Effector memory CD4-positive, alpha-beta T cell (primary cell): ENCODE measurements at regions not wholly inside any gene's neighbourhood (a gene's known extent, or its start where the extent isn't known, plus 50 kb on each side); places are given as distances from the start of the nearest gene placed in this dataset.

Experiments used
- DNase-seq, 3 donors: peaks; one replicate each; pipeline ENCODE4 v3.0.0-alpha.2; 2020
- H3K27ac ChIP-seq: 2 replicates; pipeline ENCODE4 v1.7.0; 2013; ENCODE audit warnings: mild to moderate bottlenecking, low read length, moderate library complexity; ENCODE audit not compliant: insufficient read depth, poor library complexity, severe bottlenecking
- H3K27me3 ChIP-seq: replicated peaks from 2 replicates; pipeline ENCODE4 v1.7.0; 2013; ENCODE audit warnings: mild to moderate bottlenecking, low read length; ENCODE audit not compliant: insufficient read depth, control insufficient read depth, poor library complexity, severe bottlenecking
- H3K36me3 ChIP-seq: 2 replicates; pipeline ENCODE4 v1.7.0; 2013; ENCODE audit warnings: mild to moderate bottlenecking, low read length, moderate library complexity; ENCODE audit not compliant: control insufficient read depth, insufficient read depth
- H3K4me1 ChIP-seq: 2 replicates; pipeline ENCODE4 v1.7.0; 2013; ENCODE audit warnings: low read length, mild to moderate bottlenecking; ENCODE audit not compliant: control insufficient read depth, insufficient read depth, poor library complexity, severe bottlenecking
- H3K4me3 ChIP-seq: 2 replicates; pipeline ENCODE4 v1.7.0; 2013; ENCODE audit warnings: low read length, low read depth, mild to moderate bottlenecking; ENCODE audit not compliant: insufficient read depth, poor library complexity, severe bottlenecking
- H3K9me3 ChIP-seq: 2 replicates; pipeline ENCODE4 v1.7.0; 2013; ENCODE audit warnings: mild to moderate bottlenecking, low read length, moderate library complexity; ENCODE audit not compliant: control insufficient read depth

DNA sequence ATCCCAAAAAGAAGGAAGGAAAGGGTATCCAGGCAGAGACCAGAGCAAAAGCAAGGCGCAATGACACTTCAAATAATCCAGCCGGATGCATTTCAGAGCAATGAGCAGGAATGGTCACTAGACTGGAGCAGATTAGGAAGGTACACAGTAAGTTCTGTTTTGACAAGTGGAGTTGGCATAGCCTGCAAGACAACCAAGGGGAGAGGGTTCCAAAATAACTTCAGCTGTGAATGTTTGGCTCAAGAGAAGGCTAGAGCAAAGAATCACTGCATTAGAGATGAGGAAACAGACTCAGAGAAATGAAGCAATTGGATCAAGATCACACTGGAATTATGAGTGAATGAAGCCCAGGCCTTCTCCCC is 90.0 kb upstream of the EGFL6 start:
- DNase-seq, result no peak
- Histone ChIP-seq H3K4me3 (no peak overlapping the region), H3K27ac (no peak overlapping the region), H3K36me3 (no peaks in the 10 kb centered on the region), H3K9me3 (no peaks in the 10 kb centered on the region), H3K4me1 (no peaks in the 10 kb centered on the region), H3K27me3 (no peaks in the 10 kb centered on the region)

DNA sequence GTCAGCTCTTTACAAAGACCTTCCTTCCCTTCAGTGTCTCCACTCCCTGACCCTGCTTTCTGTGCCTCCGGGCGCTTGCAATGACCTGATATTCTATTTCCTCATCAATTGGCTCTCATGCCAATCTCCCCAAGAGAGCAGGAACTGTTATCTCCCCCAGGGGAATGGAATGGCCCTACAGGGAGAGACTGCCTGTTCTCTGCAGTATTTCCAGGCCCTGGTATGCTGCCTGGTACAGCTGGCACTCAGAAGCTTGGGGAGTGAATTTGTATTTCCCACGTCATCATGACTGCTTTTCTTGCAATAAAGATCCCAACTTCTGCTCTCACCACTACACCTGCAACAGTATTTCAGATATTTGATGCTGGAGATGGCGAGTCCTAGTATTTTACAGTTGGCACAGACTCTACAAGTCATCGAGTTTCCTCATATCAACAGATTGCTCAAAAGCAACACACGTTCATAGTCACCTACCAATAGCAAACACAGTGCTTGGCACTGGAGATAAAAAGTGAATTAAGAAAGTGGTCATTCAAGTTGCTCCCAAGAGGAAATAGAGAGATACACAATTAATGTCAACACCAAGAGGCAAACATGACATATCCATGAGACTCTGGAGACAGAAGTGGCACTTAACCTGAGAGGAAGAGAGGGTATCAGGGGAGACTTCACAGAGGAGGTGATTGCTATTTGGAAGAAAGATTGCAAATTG is 90.5 kb upstream of the EGFL6 start:
- no peak for DNase-seq
- H3K9me3 ChIP-seq, result no peaks in the 10 kb centered on the region

DNA sequence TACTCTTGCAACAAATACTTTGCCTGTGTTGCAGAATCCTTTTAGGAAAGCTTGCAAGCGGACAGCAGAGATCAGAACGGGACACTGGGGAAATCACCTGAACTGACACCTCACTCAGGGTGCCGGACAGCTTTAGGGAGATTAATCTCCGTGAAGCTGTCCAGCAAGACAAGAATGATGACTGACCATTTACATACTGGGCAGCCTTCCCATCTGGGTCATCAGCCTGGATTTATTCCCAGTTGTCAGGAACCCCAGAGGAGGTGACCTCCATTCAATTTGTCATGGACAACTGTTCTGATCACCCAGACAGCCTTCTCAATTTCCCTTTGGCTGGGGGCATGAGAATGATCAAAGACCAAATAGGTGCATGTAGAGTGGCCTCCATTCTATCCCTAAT is 93.0 kb upstream of the EGFL6 start:
- no peaks in the 10 kb centered on the region for H3K36me3 ChIP-seq
- no peak overlapping the region for H3K27ac ChIP-seq
- no peaks in the 10 kb centered on the region for H3K4me1 ChIP-seq
- H3K4me3 ChIP-seq, result no peak overlapping the region
- H3K27me3 ChIP-seq, result no peaks in the 10 kb centered on the region
- no peaks in the 10 kb centered on the region for H3K9me3 ChIP-seq
- DNase-seq, result no peak

More for the DNA sequence above, 90.5 kb upstream of the EGFL6 start:
- H3K4me3 ChIP-seq, result no peak overlapping the region
- no peaks in the 10 kb centered on the region for H3K36me3 ChIP-seq
- no peak overlapping the region for H3K27ac ChIP-seq
- H3K27me3 ChIP-seq, result no peaks in the 10 kb centered on the region
- H3K4me1 ChIP-seq, result no peaks in the 10 kb centered on the region

DNA sequence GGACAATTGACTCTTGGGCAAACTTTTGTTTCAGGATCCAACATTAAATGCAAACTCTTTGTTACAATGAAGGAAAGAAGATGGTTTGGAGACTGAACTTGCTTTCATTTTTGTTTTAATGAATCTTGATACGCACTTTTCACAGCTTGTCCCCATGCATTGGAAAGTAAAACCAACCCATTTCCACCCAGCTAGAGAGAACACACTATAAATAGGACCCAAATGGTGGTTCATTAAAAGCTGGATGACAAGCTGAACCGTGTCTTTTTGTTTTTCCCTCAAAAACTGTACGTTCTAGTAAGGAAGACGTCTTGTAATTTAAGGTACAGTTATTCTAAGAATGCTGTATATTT is 95.3 kb upstream of the EGFL6 start:
- no peak for DNase-seq
- no peak overlapping the region for H3K27ac ChIP-seq
- no peaks in the 10 kb centered on the region for H3K9me3 ChIP-seq
- H3K4me3 ChIP-seq, result peak overlapping the region; percentile 26
- no peaks in the 10 kb centered on the region for H3K27me3 ChIP-seq
- no peaks in the 10 kb centered on the region for H3K36me3 ChIP-seq
- peaks cover 6% of the 10 kb centered on the region for H3K4me1 ChIP-seq

DNA sequence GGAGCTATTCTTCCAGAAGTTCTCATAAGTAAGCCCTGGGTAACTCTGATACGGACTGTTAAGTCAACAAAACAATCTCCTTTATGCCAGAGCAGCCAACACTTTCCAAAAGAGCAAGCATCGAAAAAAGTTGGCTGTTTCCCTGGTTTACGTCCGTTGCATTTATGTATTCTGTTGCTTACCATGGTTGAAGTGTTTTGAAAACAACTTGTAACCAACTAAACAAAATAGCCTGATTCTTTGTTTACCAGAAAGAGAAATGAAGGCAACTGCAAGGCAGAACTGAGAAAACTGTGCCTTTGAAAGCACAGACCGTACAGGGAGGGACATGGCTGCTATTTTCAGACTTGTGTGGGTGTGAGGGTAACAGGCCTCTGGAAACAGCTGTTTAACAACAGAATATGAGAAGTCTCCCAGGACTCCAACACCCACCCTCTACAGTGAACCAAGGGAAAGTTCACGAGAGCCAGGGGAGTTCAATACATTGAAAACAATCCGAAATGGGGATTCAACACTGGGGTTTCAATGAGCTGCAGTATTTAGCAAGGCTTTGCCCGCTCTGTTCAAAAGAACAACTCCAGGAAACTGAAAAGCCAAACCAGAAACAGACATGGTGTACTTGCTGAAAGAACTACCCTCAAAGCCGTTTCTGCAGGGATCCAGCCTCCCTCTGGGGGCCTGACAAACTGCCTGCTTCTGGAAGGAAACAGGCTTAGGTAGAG is 95.8 kb upstream of the EGFL6 start:
- Histone ChIP-seq H3K9me3 (no peaks in the 10 kb centered on the region), H3K27ac (no peak overlapping the region), H3K36me3 (no peaks in the 10 kb centered on the region), H3K27me3 (no peaks in the 10 kb centered on the region), H3K4me3 (peak overlapping the region; percentile 26), H3K4me1 (peaks cover 6% of the 10 kb centered on the region)
- DNase-seq, result no peak

DNA sequence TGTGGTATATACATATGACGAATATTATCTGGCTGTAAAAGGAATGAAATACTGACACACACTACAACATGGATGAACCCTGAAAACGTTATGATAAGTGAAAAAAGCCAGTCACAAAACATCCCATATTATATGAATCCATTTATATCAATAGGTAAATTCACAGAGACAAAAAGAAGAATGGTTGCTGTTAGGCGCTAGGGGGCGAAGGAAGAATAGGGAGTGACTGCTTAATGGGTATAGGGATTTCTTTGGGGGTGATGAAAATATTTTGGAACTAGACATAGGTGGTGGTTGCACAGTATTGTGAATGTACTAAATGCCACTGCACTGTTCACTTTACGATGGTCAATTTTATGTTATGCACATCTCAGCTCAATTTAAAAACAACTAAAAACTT is 96.4 kb upstream of the EGFL6 start:
- DNase-seq, result no peak
- H3K27ac ChIP-seq, result no peak overlapping the region
- H3K4me3 ChIP-seq, result no peak overlapping the region

DNA sequence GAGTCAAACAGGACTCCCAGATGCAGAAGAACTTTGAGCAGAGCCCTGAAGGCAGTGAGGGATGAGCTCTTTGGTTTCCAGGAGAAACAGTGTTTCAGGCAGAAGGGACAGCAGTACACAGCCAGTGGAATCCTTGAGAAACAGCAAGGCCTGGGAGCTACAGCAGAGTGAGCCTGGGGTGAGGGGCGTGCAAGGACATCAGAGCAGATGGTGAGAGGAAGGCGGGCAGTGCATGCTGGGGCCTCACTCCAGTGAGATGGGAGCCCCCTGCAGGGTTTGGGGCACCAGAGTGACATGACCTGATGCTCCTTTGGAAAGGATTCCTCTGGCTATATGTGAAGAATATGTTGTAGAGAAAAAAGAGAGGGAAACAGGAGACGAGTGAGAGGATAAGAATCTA is 98.1 kb upstream of the EGFL6 start:
- Histone ChIP-seq H3K27ac (no peak overlapping the region), H3K27me3 (no peaks in the 10 kb centered on the region), H3K9me3 (no peaks in the 10 kb centered on the region), H3K36me3 (no peaks in the 10 kb centered on the region), H3K4me1 (peaks cover 6% of the 10 kb centered on the region), H3K4me3 (no peak overlapping the region)
- no peak for DNase-seq

More for the DNA sequence above, 96.4 kb upstream of the EGFL6 start:
- no peaks in the 10 kb centered on the region for H3K27me3 ChIP-seq
- no peaks in the 10 kb centered on the region for H3K9me3 ChIP-seq
- H3K4me1 ChIP-seq, result peaks cover 6% of the 10 kb centered on the region
- no peaks in the 10 kb centered on the region for H3K36me3 ChIP-seq

DNA sequence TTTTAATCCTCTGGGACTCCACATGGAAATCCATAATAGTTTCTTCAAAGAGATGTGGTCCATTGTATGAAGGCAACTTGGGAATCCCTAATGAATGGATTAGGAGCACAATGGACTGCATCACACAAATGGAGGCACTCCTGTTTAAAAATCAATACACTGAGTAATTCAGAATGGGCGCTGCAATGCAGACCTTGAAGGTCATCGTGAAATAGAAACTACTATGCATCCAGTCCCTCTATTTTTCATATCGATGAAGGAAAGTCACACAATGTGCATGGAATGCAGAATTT is 98.8 kb upstream of the EGFL6 start:
- no peaks in the 10 kb centered on the region for H3K9me3 ChIP-seq
- no peaks in the 10 kb centered on the region for H3K36me3 ChIP-seq
- no peak overlapping the region for H3K4me3 ChIP-seq
- DNase-seq, result no peak
- peaks cover 6% of the 10 kb centered on the region for H3K4me1 ChIP-seq
- no peak overlapping the region for H3K27ac ChIP-seq
- H3K27me3 ChIP-seq, result no peaks in the 10 kb centered on the region

DNA sequence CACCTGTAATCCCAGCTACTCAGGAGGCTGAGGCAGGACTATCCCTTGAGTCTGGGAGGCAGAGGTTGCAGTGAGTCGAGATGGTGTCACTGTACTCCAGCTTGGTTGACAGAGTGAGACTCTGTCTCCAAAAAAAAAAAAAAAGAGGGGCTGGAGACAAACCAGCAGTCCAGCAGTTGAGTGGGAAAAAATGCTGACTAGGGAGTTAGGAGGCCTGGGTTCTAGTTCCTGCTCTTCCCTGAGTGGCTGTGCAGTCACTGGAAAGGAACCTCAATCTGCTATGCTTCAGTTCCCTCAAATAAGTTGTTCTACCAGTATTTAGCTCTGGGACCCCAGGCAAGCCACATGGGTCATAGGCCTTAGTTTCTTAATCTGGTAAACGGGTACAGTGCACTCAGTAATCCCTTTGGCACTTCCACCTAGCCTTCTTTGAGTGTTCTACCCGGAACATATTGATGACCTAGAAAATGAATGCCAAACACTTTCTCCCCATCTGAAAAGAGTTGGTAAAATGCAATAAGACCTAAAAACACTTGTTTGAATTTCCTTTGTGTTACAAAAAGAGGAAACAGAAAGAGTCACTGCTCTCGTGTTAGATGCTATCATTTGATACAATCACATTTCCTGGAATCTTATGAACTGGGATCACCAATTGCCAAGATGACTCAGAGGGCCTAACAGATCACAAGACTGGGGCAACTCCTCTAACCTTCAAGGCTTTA is 99.3 kb upstream of the EGFL6 start:
- no peak overlapping the region for H3K27ac ChIP-seq
- DNase-seq, result no peak
- H3K27me3 ChIP-seq, result no peaks in the 10 kb centered on the region

DNA sequence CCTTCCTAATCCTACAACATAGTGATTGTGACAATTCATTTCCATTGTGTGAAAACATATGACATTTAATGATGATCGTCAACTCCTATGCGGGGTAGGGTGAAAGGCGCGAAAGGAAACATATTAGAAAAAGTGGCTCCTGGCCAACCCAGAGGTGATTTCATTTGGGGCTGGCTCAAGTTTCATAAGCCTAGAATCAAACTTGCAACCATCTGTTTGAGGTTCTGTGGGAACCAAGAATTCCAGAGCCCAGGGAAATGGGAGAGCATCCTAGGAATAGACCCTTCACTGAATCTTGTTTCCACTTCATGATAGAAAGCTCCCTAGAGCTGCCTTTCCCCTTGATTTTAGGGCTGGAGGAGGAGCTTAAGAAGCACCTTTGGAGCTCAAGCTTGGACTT is 101.3 kb upstream of the EGFL6 start:
- no peaks in the 10 kb centered on the region for H3K27me3 ChIP-seq
- H3K27ac ChIP-seq, result no peak overlapping the region
- no peaks in the 10 kb centered on the region for H3K36me3 ChIP-seq
- no peak for DNase-seq
- H3K4me1 ChIP-seq, result peaks cover 6% of the 10 kb centered on the region
- no peak overlapping the region for H3K4me3 ChIP-seq
- no peaks in the 10 kb centered on the region for H3K9me3 ChIP-seq

More for the DNA sequence above, 99.3 kb upstream of the EGFL6 start:
- Histone ChIP-seq H3K36me3 (no peaks in the 10 kb centered on the region), H3K9me3 (no peaks in the 10 kb centered on the region), H3K4me1 (peaks cover 6% of the 10 kb centered on the region), H3K4me3 (no peak overlapping the region)
